ENCODE measurements at regions not wholly inside any gene's neighbourhood (a gene's known extent, or its start where the extent isn't known, plus 50 kb on each side); places are given as distances from the start of the nearest gene placed in this dataset.

- no peak for TF ChIP-seq ATF3 (IDR thresholded peaks at IDR 0.05)
- TF ChIP-seq ZBTB33 (IDR thresholded peaks at IDR 0.05): no peak
- TF ChIP-seq HNF4G (IDR thresholded peaks at IDR 0.05): no peak
- TF ChIP-seq NR2F2 (IDR thresholded peaks at IDR 0.05): no peak
- TF ChIP-seq RAD21 (IDR thresholded peaks at IDR 0.05): no peak
- no peak for TF ChIP-seq JUND (IDR thresholded peaks at IDR 0.05)
- no peak for TF ChIP-seq EGR1 (IDR thresholded peaks at IDR 0.05; ENCODE audit: low read depth in 2 of 2)
- TF ChIP-seq FOXA2 (IDR thresholded peaks at IDR 0.05): no peak
Observed at GRCh38 chr10:90319188-90319914, 538.5 kb downstream of the HTR7 start (continued).

GRCh38 chr10:90321132-90321816, 536.6 kb downstream of the HTR7 start:
- Histone ChIP-seq H3K9me3 (ENCODE audit: control insufficient read depth in 4 of 4, low read length in 3 of 4) (no peaks in the 10 kb centered on the region), H3K27ac (ENCODE audit: low read depth in 1 of 2, low read length in 2 of 2) (no peak overlapping the region), H3K9ac (ENCODE audit: low read depth in 1 of 2, low read length in 2 of 2) (no peak overlapping the region), H3K36me3 (ENCODE audit: control insufficient read depth in 4 of 4, insufficient read depth in 3 of 4, low read depth in 1 of 4, low read length in 3 of 4) (no peaks in the 10 kb centered on the region), H3K27me3 (ENCODE audit: control insufficient read depth in 4 of 4, insufficient read depth in 4 of 4, low read length in 3 of 4) (no peaks in the 10 kb centered on the region), H3K4me1 (ENCODE audit: control insufficient read depth in 4 of 4, insufficient read depth in 4 of 4, low read length in 3 of 4) (no peaks in the 10 kb centered on the region), H3K4me3 (ENCODE audit: low read depth in 1 of 3, low read length in 3 of 3) (no peak overlapping the region)
- DNase-seq (ENCODE audit: low spot score): no peak
- TF ChIP-seq RXRA (IDR thresholded peaks at IDR 0.05): no peak
- no peak for TF ChIP-seq FOXA2 (IDR thresholded peaks at IDR 0.05)
- no peak for TF ChIP-seq SP1 (IDR thresholded peaks at IDR 0.05)
- TF ChIP-seq ATF3 (IDR thresholded peaks at IDR 0.05): no peak
- TF ChIP-seq HNF4G (IDR thresholded peaks at IDR 0.05): no peak
- no peak for TF ChIP-seq REST (IDR thresholded peaks at IDR 0.05)
- no peak for TF ChIP-seq HNF4A (conservative IDR thresholded peaks at IDR 0.05)
- TF ChIP-seq NR2F2 (IDR thresholded peaks at IDR 0.05): no peak
- TF ChIP-seq TAF1 (conservative IDR thresholded peaks at IDR 0.05): no peak
- TF ChIP-seq MAX (IDR thresholded peaks at IDR 0.05): no peak
- no peak for TF ChIP-seq CTCF (IDR thresholded peaks at IDR 0.05; ENCODE audit: low read depth, low read length, missing input control)
- no peak for TF ChIP-seq EGR1 (IDR thresholded peaks at IDR 0.05; ENCODE audit: low read depth in 2 of 2)
- no peak for TF ChIP-seq FOXA1 (IDR thresholded peaks at IDR 0.05)
- TF ChIP-seq YY1 (IDR thresholded peaks at IDR 0.05): no peak
- TF ChIP-seq ZBTB33 (IDR thresholded peaks at IDR 0.05): no peak
- TF ChIP-seq GABPA (IDR thresholded peaks at IDR 0.05 in 1 of 2, conservative IDR thresholded peaks at IDR 0.05 in 1 of 2): no peak
- TF ChIP-seq RAD21 (IDR thresholded peaks at IDR 0.05): no peak
- no peak for TF ChIP-seq JUND (IDR thresholded peaks at IDR 0.05)
- 82% methylated on average over 3 of the region's 3 CpGs for WGBS
